ENCODE measurements at regions not wholly inside any gene's neighbourhood (a gene's known extent, or its start where the extent isn't known, plus 50 kb on each side); places are given as distances from the start of the nearest gene placed in this dataset.

GRCh38 chr4:46674326-46674725, 234.7 kb downstream of the COX7B2 start:
- Mint-ChIP-seq H3K36me3 (no peaks in the 10 kb centered on the region), H3K4me1 (no peaks in the 10 kb centered on the region), H3K4me3 (no peak overlapping the region), H3K27ac (no peak overlapping the region), H3K27me3 (ENCODE audit: low read depth in 3 of 3) (peaks cover 0 to 2% (median 2%) of the 10 kb centered on the region in 3 donors), H3K9me3 (peaks cover 0 to 9% (median 5%) of the 10 kb centered on the region in 7 donors)
- H3K4me3 ChIP-seq (replicated peaks in 1 of 3; ENCODE audit: low read depth in 2 of 3, low read length in 3 of 3) = no peak overlapping the region
- H3K9me3 ChIP-seq (replicated peaks in 1 of 2; ENCODE audit: control insufficient read depth in 1 of 2, insufficient read depth in 1 of 2, low read length in 2 of 2) = peaks cover 0 to 6% of the 10 kb centered on the region in 2 donors
- H3K27ac ChIP-seq (ENCODE audit: low read depth in 1 of 2, low read length in 2 of 2) = no peak overlapping the region
- H2AFZ ChIP-seq (ENCODE audit: insufficient read depth, low read depth, low read length, poor library complexity, severe bottlenecking) = no peak overlapping the region
- no peak overlapping the region for H3K4me2 ChIP-seq (replicated peaks; ENCODE audit: extremely low read depth, low read length, poor library complexity, severe bottlenecking)
- H3K27me3 ChIP-seq (ENCODE audit: control insufficient read depth in 2 of 2, insufficient read depth in 2 of 2, low read length in 2 of 2) = no peaks in the 10 kb centered on the region
- intact Hi-C loops (cut with micrococcal nuclease) = no loop called here
- DNase-seq = no peak
- H3K79me2 ChIP-seq (ENCODE audit: insufficient read depth, low read length) = no peaks in the 10 kb centered on the region
- H3K36me3 ChIP-seq (replicated peaks in 1 of 2; ENCODE audit: control insufficient read depth in 1 of 2, insufficient read depth in 2 of 2, low read length in 2 of 2) = no peaks in the 10 kb centered on the region
- no peak for TF ChIP-seq CTCF (IDR thresholded peaks at IDR 0.05)
- H4K20me1 ChIP-seq (ENCODE audit: insufficient read depth, low read length) = no peaks in the 10 kb centered on the region
- H3K4me1 ChIP-seq (ENCODE audit: control insufficient read depth in 1 of 2, insufficient read depth in 2 of 2, low read length in 2 of 2) = no peaks in the 10 kb centered on the region
- no peak overlapping the region for H3K9ac ChIP-seq (ENCODE audit: insufficient read depth, low read length, poor library complexity, severe bottlenecking)

- WGBS (ENCODE audit: insufficient coverage) = no CpG with 5 or more reads among the region's 3 CpGs
- H3K36me3 ChIP-seq (replicated peaks in 1 of 2; ENCODE audit: control insufficient read depth in 1 of 2, insufficient read depth in 2 of 2, low read length in 2 of 2) = no peaks in the 10 kb centered on the region
- Mint-ChIP-seq H3K27me3 (ENCODE audit: low read depth in 3 of 3) (peaks cover 0 to 2% (median 2%) of the 10 kb centered on the region in 3 donors), H3K27ac (no peak overlapping the region), H3K4me1 (no peaks in the 10 kb centered on the region), H3K36me3 (no peaks in the 10 kb centered on the region), H3K4me3 (no peak overlapping the region), H3K9me3 (peaks cover 0 to 5% (median 3%) of the 10 kb centered on the region in 7 donors)
- intact Hi-C loops (cut with micrococcal nuclease) = no loop called here
- H3K4me2 ChIP-seq (replicated peaks; ENCODE audit: extremely low read depth, low read length, poor library complexity, severe bottlenecking) = no peak overlapping the region
- no peak overlapping the region for H2AFZ ChIP-seq (ENCODE audit: insufficient read depth, low read depth, low read length, poor library complexity, severe bottlenecking)
- no peaks in the 10 kb centered on the region for H3K79me2 ChIP-seq (ENCODE audit: insufficient read depth, low read length)
- no peak overlapping the region for H3K27ac ChIP-seq (ENCODE audit: low read depth in 1 of 2, low read length in 2 of 2)
- H4K20me1 ChIP-seq (ENCODE audit: insufficient read depth, low read length) = no peaks in the 10 kb centered on the region
- no peak for DNase-seq
- no peak for TF ChIP-seq CTCF (IDR thresholded peaks at IDR 0.05)
- no peak overlapping the region for H3K9ac ChIP-seq (ENCODE audit: insufficient read depth, low read length, poor library complexity, severe bottlenecking)
- H3K9me3 ChIP-seq (replicated peaks in 1 of 2; ENCODE audit: control insufficient read depth in 1 of 2, insufficient read depth in 1 of 2, low read length in 2 of 2) = peaks cover 0 to 2% of the 10 kb centered on the region in 2 donors
- H3K4me3 ChIP-seq (replicated peaks in 1 of 3; ENCODE audit: low read depth in 2 of 3, low read length in 3 of 3) = no peak overlapping the region
- H3K27me3 ChIP-seq (ENCODE audit: control insufficient read depth in 2 of 2, insufficient read depth in 2 of 2, low read length in 2 of 2) = no peaks in the 10 kb centered on the region
- H3K4me1 ChIP-seq (ENCODE audit: control insufficient read depth in 1 of 2, insufficient read depth in 2 of 2, low read length in 2 of 2) = no peaks in the 10 kb centered on the region
These were observed 241.3 kb downstream of the COX7B2 start for GRCh38 chr4:46667790-46668189.

Measured in CD14-positive monocyte (primary cell).